SKM-1 treated with dmso at 0.1 percent for 144 hours (cell line): ENCODE measurements at regions not wholly inside any gene's neighbourhood (a gene's known extent, or its start where the extent isn't known, plus 50 kb on each side); places are given as distances from the start of the nearest gene placed in this dataset.
"Not testable (repeated sequence)": the region's sequence is repeated elsewhere in the genome, so short reads cannot be mapped to it uniquely, and the experiment has no call there.

Experiments used
- DNase-seq: peaks from one replicate; lab custom pipeline; 2025; ENCODE audit not compliant: unreplicated experiment; lab: John Stamatoyannopoulos, UW

DNA sequence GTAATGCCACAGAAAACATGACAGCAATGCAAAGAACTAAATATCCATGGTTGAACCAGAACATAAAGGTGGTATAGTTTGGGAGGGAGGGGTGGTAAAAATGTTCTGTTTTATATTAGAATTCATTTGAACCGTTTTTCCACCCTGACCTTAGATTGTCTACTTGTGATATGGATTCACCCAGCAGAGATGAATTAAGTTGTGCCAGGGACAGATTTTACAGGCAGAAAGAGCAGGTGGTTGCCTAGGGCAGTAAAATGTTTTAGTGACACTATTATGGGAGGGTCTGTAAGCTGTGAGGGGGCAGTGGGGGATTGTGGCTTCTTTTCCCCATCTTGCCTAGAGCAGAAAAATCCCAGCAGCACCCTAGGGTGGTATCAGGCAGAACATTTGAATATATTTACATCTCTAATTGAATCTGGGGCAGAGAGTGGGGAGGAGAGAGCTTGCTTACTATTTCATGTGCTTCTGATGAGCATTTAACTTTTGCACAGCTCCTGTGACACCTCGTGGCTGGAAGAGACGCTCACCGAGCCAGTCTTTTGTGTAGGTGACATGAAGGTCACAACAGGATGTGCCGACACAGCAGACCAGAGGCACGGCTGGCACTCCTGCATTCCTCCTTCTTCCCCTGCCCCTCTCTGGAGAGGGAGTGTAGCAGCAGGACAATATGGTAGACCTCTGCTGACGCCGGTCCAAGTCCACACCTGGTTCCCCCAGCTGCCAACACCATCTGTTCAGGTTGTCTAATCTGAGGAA, 452.3 kb downstream of the IRS2 start:
- DNase-seq, result no peak

DNA sequence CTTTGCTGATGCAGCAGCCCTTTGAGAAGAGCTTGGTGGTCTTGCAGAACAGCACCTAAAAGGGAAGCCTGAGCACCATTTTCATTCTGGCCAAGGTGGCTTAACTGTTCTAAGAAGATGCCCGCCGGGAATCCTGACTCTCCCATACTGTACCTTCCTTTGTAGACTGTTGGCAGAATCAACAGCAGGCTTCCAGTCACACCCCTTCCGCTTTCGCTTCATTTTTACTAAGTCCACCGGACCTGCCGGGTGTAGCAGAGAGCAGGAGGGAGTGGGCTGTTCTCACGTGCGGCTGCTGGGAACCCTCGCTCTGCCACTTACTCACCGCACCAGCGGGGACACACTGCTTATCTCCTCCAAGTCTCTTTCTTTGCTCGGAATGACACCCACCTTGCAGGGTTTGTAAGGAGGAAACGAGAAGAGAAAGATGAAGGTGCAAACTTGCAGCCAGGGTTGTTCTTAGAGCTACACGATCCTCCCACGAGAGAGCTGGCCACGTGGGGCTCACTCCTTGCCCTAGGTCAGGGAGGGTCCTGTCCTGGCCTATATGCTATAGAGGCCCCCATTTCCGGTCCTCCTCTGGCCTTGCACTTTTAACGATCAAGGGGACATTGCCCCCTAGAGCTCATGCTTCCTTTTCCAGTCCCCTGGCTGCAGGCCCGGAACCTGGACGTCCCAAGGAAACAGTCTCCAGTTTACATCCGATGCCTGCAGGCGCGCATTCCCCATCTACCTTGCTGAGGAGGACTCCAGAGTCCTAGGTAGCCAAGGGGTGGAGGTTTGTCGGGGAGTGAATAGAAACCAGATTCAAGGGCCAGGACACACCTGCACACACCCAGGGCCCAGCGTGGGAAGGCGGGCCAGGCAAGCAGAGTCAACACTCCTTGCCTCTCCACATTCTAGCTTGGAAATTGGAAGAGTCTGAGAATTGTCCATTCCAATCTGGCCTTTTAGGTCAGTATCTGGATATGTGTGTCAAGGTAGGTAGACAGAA, 453.6 kb downstream of the IRS2 start:
- DNase-seq, result no peak

DNA sequence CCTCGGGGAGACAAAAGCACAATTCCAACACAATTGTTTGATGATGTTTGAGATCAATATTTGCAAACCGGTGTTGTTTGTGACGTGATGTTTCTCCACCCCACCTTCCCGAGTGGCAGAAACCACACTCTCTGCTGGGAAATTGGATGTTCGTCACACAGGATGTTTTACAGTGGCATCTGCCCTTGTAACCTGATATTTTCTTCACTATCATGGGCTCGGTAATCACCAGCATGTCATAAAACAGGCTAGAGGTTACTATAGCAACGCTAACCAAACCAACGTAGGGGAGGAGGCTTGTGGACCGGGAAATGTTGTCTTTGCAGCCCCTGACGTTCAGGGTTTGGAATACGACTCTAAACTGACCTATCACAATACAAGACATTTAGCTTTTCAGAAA, 454.5 kb downstream of the IRS2 start:
- no peak for DNase-seq

DNA sequence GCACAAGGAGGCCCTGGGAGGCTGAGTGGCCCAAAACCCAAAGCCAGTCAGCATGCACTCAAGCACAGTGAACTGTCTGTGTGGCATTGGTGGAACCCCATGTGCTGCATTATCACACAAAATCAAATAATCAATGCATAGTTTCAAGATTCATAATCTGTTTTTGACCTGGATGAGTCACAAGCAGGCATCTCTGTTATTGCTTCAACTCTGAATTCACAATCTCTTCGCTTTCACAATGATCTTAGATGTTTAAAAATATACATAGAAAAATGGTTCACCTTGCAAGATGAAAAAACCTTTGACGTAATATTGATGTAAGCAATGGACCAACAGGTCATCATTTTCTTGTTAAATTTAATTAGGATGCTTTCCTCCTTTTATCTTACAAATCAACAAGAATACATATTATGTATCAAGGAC, 455.4 kb downstream of the IRS2 start:
- no peak for DNase-seq

DNA sequence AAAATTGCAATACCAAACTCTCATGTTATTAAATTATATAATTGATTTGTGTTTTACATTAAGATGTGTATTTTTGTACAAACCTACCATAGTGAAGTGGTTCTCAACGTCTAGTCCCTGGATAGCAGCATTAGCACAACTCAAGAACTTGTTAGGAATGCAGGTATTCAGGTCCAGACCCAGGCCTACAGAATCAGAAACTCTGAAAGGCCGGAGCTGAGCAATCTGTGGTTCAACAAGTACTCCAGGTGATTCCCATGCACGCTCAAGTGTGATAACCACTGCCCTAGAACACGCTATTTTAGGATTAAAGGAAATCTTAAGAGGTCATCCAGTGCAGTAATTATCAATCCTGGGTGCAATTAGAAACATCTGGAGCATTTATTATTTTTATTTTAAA, 456.3 kb downstream of the IRS2 start:
- no peak for DNase-seq

DNA sequence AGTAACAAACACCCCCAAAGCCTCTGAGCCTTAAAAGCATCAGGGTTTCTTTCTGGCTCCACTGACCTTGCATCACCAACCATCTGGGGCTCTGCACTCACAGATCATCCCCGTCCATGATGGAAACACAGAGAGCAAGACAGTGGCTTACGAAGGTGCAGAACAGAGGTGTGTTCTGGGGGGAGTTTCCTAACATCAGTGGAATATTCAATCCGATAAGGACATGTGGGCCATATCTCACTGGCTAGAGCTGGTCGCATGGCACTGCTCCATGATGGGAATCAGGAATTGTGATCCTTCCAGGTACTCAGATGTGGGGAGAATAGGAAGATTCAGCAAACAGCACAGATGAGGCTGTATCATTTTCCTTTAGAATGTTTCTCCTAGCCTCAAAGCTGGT, 457.2 kb downstream of the IRS2 start:
- DNase-seq, result no peak

DNA sequence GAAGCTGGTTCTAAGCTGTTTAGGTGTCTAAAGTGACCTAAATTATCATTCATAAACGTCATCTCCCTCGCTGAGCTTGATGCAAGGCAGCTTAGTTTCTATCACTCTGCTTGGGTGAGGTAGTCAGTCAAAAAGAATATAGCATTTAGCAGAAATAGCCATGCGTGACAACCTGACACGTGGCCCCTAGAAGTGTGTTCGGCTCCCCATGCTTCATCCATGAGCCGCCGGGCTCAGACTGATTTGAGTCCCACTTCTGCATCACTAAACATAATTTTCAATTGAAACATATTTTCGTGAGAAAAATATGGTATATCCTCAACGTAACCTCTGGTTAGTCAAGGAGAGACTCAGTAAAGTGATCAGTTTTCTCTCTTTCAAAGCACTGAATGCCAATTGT, 459.8 kb downstream of the IRS2 start:
- DNase-seq, result no peak

DNA sequence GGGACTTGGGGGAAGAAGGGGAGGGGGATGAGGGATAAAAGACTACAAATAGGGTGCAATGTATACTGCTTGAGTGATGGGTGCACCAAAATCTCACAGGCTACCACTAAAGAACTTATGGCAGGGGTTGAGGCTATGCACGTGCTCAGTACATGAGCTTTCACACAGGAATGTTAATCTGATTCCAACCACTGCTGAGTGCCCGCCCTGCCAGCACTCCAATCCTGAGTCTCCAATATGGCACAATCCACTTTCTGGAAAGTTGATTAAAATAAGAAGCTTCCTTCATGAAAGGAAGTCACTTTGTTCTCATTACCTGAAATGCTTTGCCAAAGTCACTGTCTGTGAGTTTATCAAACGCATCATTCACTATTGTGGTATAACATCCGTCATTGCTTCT, 463.0 kb downstream of the IRS2 start:
- no peak for DNase-seq

DNA sequence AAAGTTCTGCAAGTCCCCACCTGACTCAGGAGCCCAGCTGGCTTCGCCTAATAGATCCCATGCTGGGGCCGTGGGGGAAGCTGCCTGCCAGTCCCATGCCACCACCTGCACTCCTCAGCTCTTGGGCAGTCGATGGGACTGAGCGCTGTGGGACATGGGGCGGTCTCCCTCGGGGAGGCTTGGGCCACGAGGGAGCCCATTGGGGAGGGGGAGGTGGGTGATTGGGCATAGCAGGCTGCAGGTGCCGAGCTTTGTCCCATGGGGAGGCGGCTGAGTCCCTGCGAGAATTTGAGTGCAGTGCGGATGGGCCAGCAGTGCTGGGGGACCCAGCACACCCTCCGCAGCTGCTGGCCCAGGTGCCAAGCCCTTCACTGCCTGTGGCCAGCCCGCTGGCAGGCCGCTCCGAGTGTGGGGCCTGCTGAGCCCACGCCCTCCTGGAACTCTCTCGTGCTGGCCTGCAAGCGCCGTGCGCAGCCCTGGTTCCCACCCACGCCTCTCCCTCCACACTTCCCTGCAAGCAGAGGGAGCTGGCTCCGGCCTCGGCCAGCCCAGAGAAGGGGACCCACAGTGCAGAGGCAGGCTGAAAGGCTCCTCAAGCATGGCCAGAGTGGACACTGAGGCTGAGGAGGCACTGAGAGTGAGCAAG, 467.3 kb downstream of the IRS2 start:
- DNase-seq, result no peak

DNA sequence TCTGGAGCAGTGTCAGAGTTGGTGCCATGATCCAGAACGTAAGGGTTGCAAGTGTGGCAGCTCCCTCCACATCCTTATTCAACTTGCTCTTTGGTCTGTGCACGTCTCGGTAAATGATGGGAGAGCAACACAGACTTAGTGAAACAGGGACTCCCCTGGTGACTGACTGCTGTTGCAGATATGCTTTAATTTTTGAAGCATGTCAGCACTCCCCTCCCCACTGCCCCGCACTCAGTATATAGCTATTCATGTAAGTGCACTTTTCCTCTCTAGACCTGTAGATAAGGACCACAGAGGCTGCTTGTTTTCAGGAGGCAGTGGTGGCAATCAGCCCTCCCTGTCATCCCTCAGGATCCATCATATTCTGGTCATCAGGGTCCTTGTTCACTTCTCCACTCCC, 470.9 kb downstream of the IRS2 start:
- DNase-seq, result no peak

DNA sequence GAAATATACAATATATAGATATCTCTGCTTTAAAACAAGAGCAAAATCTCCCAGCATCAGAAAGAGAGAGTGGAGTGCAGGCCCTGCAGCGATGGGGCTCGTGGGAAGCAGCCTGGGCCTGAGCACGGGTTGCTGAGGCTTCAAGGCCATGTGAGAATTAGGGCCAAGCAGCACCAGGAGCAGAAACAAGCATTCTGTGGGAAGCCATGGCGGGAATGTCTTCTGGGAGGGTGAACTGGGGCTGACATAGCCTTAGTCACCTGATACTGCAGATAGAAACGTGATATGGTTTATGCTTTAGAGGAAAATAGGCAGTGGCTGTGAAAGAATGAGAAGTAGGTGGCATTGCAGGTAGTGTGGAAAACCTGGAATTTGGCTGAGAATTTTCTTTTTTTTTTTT, 472.3 kb downstream of the IRS2 start:
- no peak for DNase-seq

DNA sequence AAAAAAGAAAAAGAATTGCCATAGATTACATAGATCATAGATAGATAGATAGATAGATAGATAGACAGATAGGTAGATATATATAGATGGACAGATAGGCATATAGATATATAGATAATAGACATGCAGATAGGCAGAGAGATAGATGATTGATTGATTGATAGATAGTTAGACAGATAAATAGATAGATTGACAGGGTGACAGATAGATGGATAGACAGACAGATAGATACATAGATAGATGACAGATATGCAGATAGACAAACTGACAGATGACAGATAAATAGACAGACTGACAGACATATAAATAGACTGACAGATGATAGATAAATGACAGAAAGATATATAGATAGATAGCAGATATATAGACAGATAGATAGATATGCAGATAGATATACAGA, 474.0 kb downstream of the IRS2 start:
- DNase-seq, result no peak

DNA sequence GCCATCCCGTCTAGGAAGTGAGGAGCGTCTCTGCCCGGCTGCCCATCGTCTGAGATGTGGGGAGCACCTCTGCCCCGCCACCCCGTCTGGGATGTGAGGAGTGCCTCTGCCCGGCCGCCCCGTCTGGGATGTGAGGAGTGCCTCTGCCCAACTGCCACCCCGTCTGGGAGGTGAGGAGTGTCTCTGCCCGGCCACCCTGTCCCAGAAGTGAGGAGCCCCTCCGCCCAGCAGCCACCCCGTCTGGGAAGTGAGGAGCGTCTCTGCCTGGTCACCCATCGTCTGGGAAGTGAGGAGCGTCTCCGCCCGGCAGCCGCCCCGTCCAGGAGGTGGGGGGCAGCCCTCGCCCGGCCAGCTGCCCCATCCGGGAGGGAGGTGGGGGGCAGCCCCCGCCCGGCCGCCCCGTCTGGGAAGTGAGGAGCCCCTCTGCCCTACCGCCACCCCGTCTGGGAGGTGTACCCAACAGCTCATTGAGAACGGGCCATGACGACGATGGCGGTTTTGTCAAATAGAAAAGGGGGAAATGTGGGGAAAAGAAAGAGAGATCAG, 474.9 kb downstream of the IRS2 start:
- not testable (repeated sequence) for DNase-seq

DNA sequence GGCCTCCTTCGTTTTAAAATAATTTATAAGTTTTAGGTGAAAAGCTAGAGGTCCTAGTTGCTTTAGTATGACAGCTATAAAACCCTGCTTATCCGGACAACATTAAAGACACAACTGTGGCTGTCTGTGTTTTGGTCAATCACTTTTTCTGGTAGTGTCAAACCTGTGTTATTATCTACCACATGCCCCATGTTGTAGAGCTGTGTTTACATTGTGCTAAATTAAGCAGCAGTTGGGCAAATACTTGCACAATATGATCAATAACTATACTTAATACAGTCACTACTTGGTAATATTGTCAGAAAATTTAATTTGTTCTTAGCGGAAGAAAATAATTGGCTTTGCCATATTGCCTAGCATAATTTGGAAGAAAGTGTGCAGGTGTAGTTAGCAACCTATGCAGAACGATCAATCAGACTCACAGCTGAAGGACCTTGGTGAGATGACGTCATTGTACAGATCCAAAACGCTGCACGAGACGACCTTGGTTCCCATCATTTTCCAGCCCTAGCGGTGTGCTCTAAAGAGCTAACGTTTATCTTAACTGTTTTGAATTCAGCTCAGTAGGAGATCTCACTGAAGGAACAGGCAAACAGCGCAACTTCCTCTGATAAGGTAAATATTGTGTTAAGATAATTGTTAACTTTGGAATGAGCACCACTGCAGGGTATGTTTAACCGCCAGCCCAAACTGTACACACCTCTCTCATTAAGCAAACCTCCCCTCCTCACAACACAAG, 476.6 kb downstream of the IRS2 start:
- DNase-seq, result no peak

DNA sequence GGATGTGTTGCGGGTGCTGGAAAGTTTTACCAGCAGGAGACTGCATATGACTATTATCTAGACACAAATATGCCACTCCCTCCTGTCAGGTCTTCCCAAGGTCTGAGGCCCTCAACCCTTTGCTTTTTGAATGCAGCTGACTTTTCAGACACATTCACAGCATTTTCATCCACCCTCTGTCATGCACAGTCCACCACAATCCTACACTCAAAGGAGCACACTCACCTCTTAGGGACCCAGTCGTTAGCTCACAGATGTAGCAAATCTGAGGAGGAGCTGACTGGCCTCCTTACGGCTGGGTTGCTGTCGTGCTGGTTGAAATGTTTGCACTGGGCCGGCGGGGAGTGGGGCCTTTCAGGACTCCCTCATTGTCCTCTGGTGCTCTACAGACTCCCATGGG, 479.4 kb downstream of the IRS2 start:
- no peak for DNase-seq

DNA sequence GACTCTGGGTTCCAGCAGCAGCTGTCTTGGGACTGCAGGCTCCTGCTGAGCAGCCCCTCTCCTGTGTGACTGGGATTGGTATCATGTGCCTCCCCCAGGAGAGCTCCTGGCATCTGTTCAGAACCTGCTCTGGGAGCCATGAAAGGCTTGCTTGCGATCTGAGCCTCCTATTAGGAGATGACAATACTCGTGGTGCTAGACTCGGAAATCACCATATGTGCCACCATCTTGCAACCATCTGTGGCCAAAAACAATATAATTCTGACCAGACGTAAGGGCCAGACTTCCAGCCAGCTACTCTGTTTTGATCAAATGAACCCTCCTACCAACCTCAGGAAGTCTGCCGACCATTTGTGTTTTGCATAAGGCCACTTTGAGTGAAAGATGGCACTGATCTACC, 484.7 kb downstream of the IRS2 start:
- no peak for DNase-seq

DNA sequence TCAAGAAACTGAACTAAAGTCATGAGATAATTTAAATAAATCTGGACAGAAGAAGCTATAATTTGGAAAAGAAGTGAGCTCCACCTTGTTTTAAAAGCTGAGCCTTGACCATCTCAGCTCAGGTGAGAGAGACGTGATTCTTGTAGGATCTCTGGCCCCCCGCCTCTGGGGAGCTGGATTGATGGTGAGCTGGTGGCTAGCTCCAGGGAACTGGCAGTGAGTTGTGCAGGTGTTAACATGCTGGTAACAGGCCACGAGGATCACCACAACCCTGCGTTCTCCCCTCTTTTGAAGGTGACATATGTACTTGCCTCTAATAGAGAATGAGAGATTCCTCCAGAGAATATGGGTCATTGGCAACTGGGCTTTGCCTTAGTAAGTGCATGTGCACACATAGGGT, 485.1 kb downstream of the IRS2 start:
- DNase-seq, result no peak

DNA sequence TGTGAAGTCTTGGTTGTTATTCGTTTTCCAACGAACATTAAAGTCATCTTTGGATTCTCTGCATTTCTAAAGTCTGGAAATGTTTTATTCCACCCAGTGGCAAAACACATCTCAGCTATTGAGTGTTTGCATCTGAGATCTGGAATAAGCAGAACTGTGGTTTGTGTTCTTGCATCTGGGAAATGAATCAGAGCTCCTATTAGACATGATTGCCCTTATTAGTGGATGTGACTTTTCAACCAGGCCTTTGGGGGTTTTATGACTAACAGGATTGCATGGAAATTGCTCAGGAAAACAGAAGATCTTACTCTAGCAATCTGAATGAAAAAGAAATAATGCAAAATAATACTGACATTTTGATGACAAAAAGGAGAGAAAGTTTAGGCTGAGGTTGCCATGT, 488.8 kb downstream of the IRS2 start:
- DNase-seq, result no peak

DNA sequence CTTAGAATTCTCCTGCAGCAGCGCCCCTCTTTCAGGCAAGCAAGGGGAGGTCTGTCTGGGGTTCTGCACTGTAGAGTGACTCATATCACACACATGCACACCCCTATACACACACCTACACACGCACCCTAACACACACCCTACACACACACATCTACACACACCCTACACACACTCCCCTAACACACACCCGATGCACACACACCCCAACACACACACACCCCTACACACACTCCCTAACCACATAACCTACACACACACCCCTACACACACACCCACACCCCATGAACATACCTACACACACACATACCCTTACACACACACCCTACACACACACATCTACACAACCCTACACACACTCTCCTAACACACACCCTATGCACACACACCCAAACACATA, 493.2 kb downstream of the IRS2 start:
- no peak for DNase-seq

DNA sequence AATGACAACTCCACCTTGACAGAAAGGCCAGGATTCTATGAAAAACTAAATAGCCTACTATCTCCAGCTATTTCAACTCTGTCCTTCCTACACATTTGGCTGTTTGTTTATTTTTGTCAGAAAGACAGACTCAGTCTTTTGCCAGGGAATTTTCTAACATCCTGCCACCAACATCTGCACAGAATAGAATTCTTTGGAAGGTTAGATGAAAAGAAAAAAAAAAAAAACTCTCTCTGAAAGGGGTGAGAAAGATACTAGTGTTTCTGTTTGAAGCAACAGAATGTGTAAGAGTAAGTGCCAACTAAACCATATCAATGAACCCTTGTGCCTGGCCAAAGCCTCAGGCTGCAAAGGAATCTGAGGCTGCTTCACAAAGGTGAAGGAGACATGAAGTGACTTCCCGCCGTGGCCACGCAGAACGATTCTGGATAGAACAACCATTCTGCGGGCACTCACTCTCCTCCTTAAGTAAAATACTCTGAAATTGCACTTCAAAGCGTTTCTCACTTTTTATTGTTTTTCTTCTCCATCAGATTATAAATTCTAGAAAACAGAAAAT, 498.2 kb downstream of the IRS2 start:
- DNase-seq, result no peak
